ENCODE measurements at regions not wholly inside any gene's neighbourhood (a gene's known extent, or its start where the extent isn't known, plus 50 kb on each side); places are given as distances from the start of the nearest gene placed in this dataset.

DNA sequence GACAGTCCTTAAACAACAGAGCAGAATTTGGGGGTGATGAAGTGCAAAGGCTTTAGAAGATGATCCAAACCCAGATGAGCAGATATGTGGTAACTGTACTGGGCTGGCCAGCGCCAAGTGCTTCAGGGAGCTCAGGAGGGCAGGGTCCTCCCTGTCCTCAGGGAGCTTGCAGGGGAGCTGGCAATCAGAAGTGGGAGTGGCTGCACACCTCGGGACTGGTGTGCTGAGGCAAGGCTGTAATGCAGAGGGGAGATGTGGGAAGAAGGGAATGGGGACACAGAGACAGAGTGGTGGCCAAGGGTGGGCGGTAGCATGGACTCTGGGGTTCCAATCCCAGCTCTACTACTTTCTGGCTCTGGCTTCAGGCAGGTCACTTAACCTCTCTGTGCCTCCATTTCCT is 235.6 kb upstream of the NCAM1 start:
- no peak for TF ChIP-seq CTCF (IDR thresholded peaks at IDR 0.05)
- intact Hi-C loops (cut with micrococcal nuclease) = no loop called here
- DNase-seq (no peak), ATAC-seq (ENCODE audit: low read depth) (no peak)
- POLR2A ChIA-PET = no interaction called here
- Mint-ChIP-seq H3K36me3 (ENCODE audit: low read depth) (no peaks in the 10 kb centered on the region), H3K27ac (no peak overlapping the region), H3K27me3 (no peaks in the 10 kb centered on the region), H3K9me3 (no peaks in the 10 kb centered on the region), H3K4me1 (no peaks in the 10 kb centered on the region), H3K4me3 (no peak overlapping the region)
- CTCF ChIA-PET = no interaction called here

- POLR2A ChIA-PET = no interaction called here
- ATAC-seq (ENCODE audit: low read depth) (no peak), DNase-seq (no peak)
- CTCF ChIA-PET = no interaction called here
- Mint-ChIP-seq H3K4me1 (no peaks in the 10 kb centered on the region), H3K4me3 (no peak overlapping the region), H3K36me3 (ENCODE audit: low read depth) (no peaks in the 10 kb centered on the region), H3K9me3 (no peaks in the 10 kb centered on the region), H3K27ac (no peak overlapping the region), H3K27me3 (no peaks in the 10 kb centered on the region)
- intact Hi-C loops (cut with micrococcal nuclease) = no loop called here
- TF ChIP-seq CTCF (IDR thresholded peaks at IDR 0.05) = no peak
Measured at GRCh38 chr11:112727341-112727841, 233.8 kb upstream of the NCAM1 start.

DNA sequence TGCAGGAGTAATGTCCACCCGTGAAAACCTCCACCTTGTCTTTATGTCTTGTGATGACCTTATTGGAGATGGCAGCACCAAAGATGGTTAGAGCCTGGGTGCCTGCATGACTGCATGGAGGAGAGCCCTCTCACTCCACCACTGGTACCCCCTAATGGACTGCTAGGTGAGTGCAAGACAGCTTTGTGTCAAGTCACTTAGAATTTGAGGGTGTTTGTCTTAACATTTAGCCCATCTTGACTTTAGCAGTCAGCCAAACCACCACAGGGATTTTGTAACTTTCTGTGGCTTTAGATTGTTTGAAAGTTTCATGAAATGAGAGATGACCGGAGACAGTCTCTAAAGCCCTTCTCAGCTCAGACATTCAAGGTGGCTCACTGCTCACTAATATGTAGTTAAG is 232.9 kb upstream of the NCAM1 start:
- Mint-ChIP-seq H3K9me3 (peaks cover 4% of the 10 kb centered on the region), H3K4me1 (no peaks in the 10 kb centered on the region), H3K27ac (no peak overlapping the region), H3K36me3 (ENCODE audit: low read depth) (no peaks in the 10 kb centered on the region), H3K27me3 (no peaks in the 10 kb centered on the region), H3K4me3 (no peak overlapping the region)
- ATAC-seq (ENCODE audit: low read depth) (no peak), DNase-seq (no peak)
- no peak for TF ChIP-seq CTCF (IDR thresholded peaks at IDR 0.05)
- CTCF ChIA-PET = no interaction called here
- intact Hi-C loops (cut with micrococcal nuclease) = no loop called here
- POLR2A ChIA-PET = no interaction called here

GRCh38 chr11:112728716-112729115 is 232.5 kb upstream of the NCAM1 start:
- Mint-ChIP-seq H3K4me3 (no peak overlapping the region), H3K27me3 (no peaks in the 10 kb centered on the region), H3K36me3 (ENCODE audit: low read depth) (no peaks in the 10 kb centered on the region), H3K27ac (no peak overlapping the region), H3K4me1 (no peaks in the 10 kb centered on the region), H3K9me3 (peaks cover 4% of the 10 kb centered on the region)
- ChIA-PET CTCF (no interaction called here), POLR2A (no interaction called here)
- DNase-seq (no peak), ATAC-seq (ENCODE audit: low read depth) (no peak)
- intact Hi-C loops (cut with micrococcal nuclease) = no loop called here
- TF ChIP-seq CTCF (IDR thresholded peaks at IDR 0.05) = no peak

DNA sequence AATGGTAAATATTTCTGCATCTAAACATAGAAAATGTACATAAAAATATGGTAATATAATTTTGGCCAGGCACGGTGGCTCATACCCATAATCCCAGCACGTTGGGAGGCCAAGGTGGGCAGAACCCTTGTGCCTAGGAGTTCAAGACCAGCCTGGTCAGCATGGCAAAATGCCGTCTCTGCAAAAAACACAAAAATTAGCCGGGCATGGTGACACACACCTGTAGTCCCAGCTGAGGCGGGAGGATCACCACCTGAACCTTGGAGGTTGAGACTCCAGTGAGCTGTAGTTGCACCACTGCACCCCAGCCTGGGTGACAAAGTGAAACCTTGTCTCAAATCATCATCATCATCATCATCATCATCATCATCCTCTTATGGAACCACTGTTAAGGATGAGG is 230.6 kb upstream of the NCAM1 start:
- ChIA-PET CTCF (no interaction called here), POLR2A (no interaction called here)
- Mint-ChIP-seq H3K27me3 (no peaks in the 10 kb centered on the region), H3K27ac (no peak overlapping the region), H3K4me1 (no peaks in the 10 kb centered on the region), H3K36me3 (ENCODE audit: low read depth) (no peaks in the 10 kb centered on the region), H3K9me3 (peaks cover 4% of the 10 kb centered on the region), H3K4me3 (no peak overlapping the region)
- intact Hi-C loops (cut with micrococcal nuclease) = no loop called here
- no peak for ATAC-seq (ENCODE audit: low read depth)
- no peak for TF ChIP-seq CTCF (IDR thresholded peaks at IDR 0.05)
- DNase-seq = no peak

All from activated B cell treated with CpG ODN at 0.5 μM for 24 hours (primary cell).